SK-N-MC (cell line): ENCODE measurements at regions not wholly inside any gene's neighbourhood (a gene's known extent, or its start where the extent isn't known, plus 50 kb on each side); places are given as distances from the start of the nearest gene placed in this dataset.

ENCODE experiments used
- EZH2 ChIP-seq: fragments of 200-600 bp; sonication (generic); IDR thresholded peaks from one replicate; pipeline ENCODE4 v1.6.1; 2017; ENCODE audit warnings: antibody characterized with exemption
- POLR2AphosphoS5 ChIP-seq: IDR thresholded peaks from 2 replicates; pipeline ENCODE4 v1.6.1; 2012; ENCODE audit warnings: mild to moderate bottlenecking, low read depth, low read length, borderline replicate concordance

DNA sequence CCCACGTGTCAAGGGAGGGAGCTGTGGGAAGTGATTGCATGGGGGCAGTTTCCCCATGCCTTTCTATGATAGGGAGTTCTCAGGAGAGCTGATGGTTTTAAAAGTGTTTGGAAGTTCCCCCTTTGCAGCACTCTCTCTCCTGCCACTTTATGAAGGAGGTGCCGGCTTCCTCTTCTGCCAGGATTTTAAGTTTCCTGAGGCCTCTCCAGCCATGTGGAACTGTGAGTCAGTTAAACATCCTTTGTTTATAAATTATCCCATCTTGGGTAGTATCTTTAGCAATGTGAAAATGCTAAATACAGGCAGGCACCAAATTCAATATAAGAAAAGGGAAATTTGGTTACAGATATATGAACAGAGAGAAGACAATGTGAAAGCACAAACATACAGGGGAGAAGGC, 96.4 kb upstream of the EPHA7 start:
- no peak for TF ChIP-seq POLR2AphosphoS5
- no peak for TF ChIP-seq EZH2
